ENCODE measurements at regions not wholly inside any gene's neighbourhood (a gene's known extent, or its start where the extent isn't known, plus 50 kb on each side); places are given as distances from the start of the nearest gene placed in this dataset.
"Not testable (repeated sequence)": the region's sequence is repeated elsewhere in the genome, so short reads cannot be mapped to it uniquely, and the experiment has no call there.

GRCh38 chr1:185526344-185527307, 207.6 kb upstream of the HMCN1 start:
- Histone ChIP-seq H3K27ac (replicated peaks) (no peak overlapping the region), H3K4me1 (no peaks in the 10 kb centered on the region), H3K9me3 (replicated peaks) (no peaks in the 10 kb centered on the region), H3K36me3 (no peaks in the 10 kb centered on the region), H3K4me3 (no peak overlapping the region), H3K27me3 (ENCODE audit: low read depth) (no peaks in the 10 kb centered on the region)
- no peak for TF ChIP-seq CTCF (IDR thresholded peaks at IDR 0.05; ENCODE audit: borderline replicate concordance)
- intact Hi-C loops (cut with micrococcal nuclease): no loop called here
- DNase-seq: no peak

DNA sequence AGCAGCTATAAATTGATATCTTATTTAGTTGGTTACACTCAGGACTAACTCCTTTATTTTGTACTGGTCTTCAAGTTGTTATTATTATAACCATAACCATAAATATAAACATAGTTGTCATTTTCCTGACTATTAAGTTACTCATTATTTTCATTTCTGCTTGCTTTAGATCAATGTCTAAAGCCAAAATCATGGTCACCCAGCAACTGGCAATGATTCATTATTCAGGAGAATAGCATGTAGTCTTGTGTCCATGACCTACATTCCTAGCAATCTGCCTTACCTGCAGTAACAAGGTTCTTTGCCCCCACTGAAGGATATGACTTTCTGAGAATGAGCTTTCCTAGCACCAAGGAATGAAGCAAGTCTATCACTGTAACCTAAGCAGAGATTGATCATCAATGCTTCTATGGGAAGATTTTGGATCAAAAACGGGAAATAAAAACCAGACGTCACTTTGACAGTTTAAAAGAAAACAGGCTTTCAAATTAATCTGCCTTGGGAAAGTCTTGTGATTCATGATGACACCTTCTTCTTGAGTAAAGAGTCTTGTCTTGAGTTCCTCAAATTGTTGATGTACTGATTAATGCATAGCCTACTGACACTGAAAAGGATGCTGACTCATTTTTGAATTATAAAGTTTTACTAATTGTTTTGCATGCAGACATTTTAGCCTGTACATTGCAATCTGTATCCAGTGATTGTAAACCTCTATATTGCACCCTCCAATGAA, 203.3 kb upstream of the IVNS1ABP start:
- TF ChIP-seq CTCF (IDR thresholded peaks at IDR 0.05; ENCODE audit: borderline replicate concordance): no peak
- intact Hi-C loops (cut with micrococcal nuclease): no loop called here

DNA sequence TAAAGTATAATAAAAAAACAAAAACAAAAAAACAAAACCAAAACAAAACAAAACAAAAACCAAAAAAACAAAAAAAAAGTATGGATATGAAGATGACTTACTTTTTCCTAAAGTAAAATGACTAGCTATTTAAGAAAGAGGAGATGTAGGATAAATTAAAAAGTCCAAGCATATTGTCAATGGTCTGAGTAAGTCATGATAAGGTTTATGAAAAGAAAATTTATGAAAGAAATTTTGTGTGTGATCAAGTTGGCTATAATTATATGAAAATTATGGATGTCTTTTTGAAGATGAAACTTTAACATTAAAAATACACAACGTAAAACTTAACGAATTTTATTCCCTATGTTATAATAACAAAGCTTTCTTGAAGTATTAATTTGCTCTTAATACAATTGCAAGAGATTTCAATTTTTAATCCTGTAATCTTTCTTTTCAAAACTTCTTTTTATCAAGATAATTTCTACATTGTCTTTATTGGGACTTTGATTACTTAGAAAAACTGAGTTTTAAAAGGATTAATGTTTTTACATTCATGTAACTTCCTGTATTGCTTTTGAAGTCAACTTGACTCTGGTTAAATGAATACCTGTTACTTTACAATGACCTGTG, 200.9 kb upstream of the IVNS1ABP start:
- Histone ChIP-seq H3K27me3 (ENCODE audit: low read depth) (no peaks in the 10 kb centered on the region), H3K36me3 (no peaks in the 10 kb centered on the region), H3K9me3 (replicated peaks) (peaks cover 23% of the 10 kb centered on the region), H3K27ac (replicated peaks) (no peak overlapping the region), H3K4me3 (no peak overlapping the region), H3K4me1 (no peaks in the 10 kb centered on the region)
- DNase-seq: no peak
- TF ChIP-seq CTCF (IDR thresholded peaks at IDR 0.05; ENCODE audit: borderline replicate concordance): no peak
- intact Hi-C loops (cut with micrococcal nuclease): no loop called here

More for the DNA sequence above, 203.3 kb upstream of the IVNS1ABP start:
- H3K9me3 ChIP-seq (replicated peaks): peaks cover 23% of the 10 kb centered on the region
- no peaks in the 10 kb centered on the region for H3K27me3 ChIP-seq (ENCODE audit: low read depth)
- no peaks in the 10 kb centered on the region for H3K4me1 ChIP-seq
- H3K27ac ChIP-seq (replicated peaks): no peak overlapping the region
- no peaks in the 10 kb centered on the region for H3K36me3 ChIP-seq
- DNase-seq: no peak
- H3K4me3 ChIP-seq: no peak overlapping the region

- H3K27ac ChIP-seq (replicated peaks); H3K4me3 ChIP-seq; intact Hi-C loops (cut with micrococcal nuclease); H3K27me3 ChIP-seq (ENCODE audit: low read depth); H3K36me3 ChIP-seq; H3K4me1 ChIP-seq; DNase-seq: not testable (repeated sequence)
- H3K9me3 ChIP-seq (replicated peaks): peaks cover 23% of the 10 kb centered on the region
Measured at GRCh38 chr1:185517301-185517700, 200.3 kb upstream of the IVNS1ABP start.

GRCh38 chr1:185515696-185516095, 198.7 kb upstream of the IVNS1ABP start:
- no peak for DNase-seq
- intact Hi-C loops (cut with micrococcal nuclease): no loop called here
- no peaks in the 10 kb centered on the region for H3K4me1 ChIP-seq
- peaks cover 23% of the 10 kb centered on the region for H3K9me3 ChIP-seq (replicated peaks)
- no peak for TF ChIP-seq CTCF (IDR thresholded peaks at IDR 0.05; ENCODE audit: borderline replicate concordance)
- H3K27me3 ChIP-seq (ENCODE audit: low read depth): no peaks in the 10 kb centered on the region
- H3K27ac ChIP-seq (replicated peaks): no peak overlapping the region
- H3K36me3 ChIP-seq: no peaks in the 10 kb centered on the region
- no peak overlapping the region for H3K4me3 ChIP-seq
